ENCODE measurements at regions not wholly inside any gene's neighbourhood (a gene's known extent, or its start where the extent isn't known, plus 50 kb on each side); places are given as distances from the start of the nearest gene placed in this dataset.

DNA sequence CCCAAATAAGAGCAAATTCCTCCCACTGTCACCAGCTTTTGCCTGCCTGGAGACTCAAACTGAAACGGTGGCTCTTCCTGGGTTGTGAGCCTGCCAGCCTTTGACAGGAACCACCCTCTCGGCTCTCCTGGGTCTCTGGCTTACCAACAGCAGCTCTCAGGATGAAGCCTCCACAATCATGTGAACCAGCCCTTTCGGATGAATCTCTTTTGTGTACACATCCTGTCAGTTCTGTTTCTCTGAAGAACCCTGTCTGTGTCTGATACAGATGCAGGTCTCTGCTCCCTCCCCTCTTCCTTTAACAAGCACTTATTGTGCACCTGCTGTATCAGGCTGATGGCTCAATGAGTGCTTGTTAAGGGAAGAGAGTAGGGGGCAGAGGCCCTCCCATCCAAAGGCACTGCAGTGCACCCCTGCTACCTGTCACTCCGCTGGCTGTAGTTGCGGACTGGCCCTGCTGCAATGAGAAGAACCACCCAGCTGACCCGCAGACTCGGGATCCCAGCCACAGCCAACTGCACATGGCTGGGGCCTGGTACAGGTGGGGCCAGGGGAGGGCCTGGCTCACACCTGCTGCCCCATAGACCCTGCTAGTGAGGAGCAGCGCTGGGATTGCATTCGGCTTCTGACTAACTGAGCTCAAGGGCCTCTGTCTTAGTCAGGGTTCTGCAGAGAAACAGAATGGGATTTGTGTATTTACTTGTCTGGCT lies 120.1 kb upstream of the PMEPA1 start:
- POLR2A ChIA-PET (ENCODE audit: partially characterized antibody): no interaction called here
- H3K4ac ChIP-seq (replicated peaks; ENCODE audit: insufficient read length, low read depth, low read length): no peak overlapping the region

More for the DNA sequence above, 120.1 kb upstream of the PMEPA1 start:
- CTCF ChIA-PET (ENCODE audit: partially characterized antibody): interaction anchor here (1.5 kb wide), 1 partner anchor 174 kb away, joined by 3 read pairs; no protein-coding TSS in a partner anchor
- H3K9ac ChIP-seq (replicated peaks in 1 of 4; ENCODE audit: extremely low read depth in 1 of 4, low read depth in 3 of 4, low read length in 3 of 4): no peak overlapping the region
- H2BK15ac ChIP-seq (ENCODE audit: low read length): no peak overlapping the region
- H3K14ac ChIP-seq (ENCODE audit: insufficient read length): no peak overlapping the region
- H2BK12ac ChIP-seq (ENCODE audit: low read depth, low read length): no peak overlapping the region
- no peak overlapping the region for H2AFZ ChIP-seq (ENCODE audit: low read length)
- no peaks in the 10 kb centered on the region for H3K36me3 ChIP-seq (ENCODE audit: control insufficient read depth in 2 of 4, insufficient read depth in 4 of 4, low read length in 3 of 4)
- no peaks in the 10 kb centered on the region for H3K79me2 ChIP-seq (ENCODE audit: control insufficient read depth in 1 of 2, insufficient read depth in 2 of 2, low read length in 2 of 2)
- FAIRE-seq (no peak), DNase-seq (ENCODE audit: low read depth in 1 of 2, low spot score in 2 of 2) (no peak)
- WGBS, 2 experiments (ENCODE audit: extremely low coverage in 1 of 2, insufficient coverage in 1 of 2, insufficient read length in 1 of 2, insufficient replicate concordance in 2 of 2, low coverage in 1 of 2, low lambda C conversion rate in 2 of 2, missing lambda C conversion rate in 1 of 2): 89% methylated on average over 9 of the region's 9 CpGs; no CpG with 5 or more reads in 1 of the 2 experiments
- peaks cover 0 to 3% (median 0%) of the 10 kb centered on the region in 4 experiments; a peak in 1 of 7 replicates for H3K4me1 ChIP-seq (replicated peaks in 1 of 4; ENCODE audit: control insufficient read depth in 3 of 4, insufficient read depth in 4 of 4, low read length in 3 of 4)
- H2AK5ac ChIP-seq (ENCODE audit: low read depth, low read length): no peak overlapping the region
- H3K9me3 ChIP-seq (ENCODE audit: insufficient read depth in 2 of 2, low read depth in 1 of 2, low read length in 1 of 2): no peaks in the 10 kb centered on the region
- H3K27me3 ChIP-seq (replicated peaks in 1 of 4; ENCODE audit: control insufficient read depth in 3 of 4, extremely low read depth in 1 of 4, insufficient read depth in 3 of 4, low read length in 3 of 4): no peaks in the 10 kb centered on the region; a peak in 1 of 7 replicates
- H2BK5ac ChIP-seq (ENCODE audit: low read depth, low read length): no peak overlapping the region
- no peaks in the 10 kb centered on the region for H3K79me1 ChIP-seq (ENCODE audit: low read depth, low read length)
- no peak overlapping the region for H4K8ac ChIP-seq (ENCODE audit: extremely low read depth, insufficient read depth, low read length)
- TF ChIP-seq, protein P1, sequence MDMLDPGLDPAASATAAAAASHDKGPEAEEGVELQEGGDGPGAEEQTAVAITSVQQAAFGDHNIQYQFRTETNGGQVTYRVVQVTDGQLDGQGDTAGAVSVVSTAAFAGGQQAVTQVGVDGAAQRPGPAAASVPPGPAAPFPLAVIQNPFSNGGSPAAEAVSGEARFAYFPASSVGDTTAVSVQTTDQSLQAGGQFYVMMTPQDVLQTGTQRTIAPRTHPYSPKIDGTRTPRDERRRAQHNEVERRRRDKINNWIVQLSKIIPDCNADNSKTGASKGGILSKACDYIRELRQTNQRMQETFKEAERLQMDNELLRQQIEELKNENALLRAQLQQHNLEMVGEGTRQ (IDR thresholded peaks at IDR 0.05; ENCODE audit: low read length): no peak
- TF ChIP-seq ZNF274 (IDR thresholded peaks at IDR 0.05; ENCODE audit: borderline replicate concordance, extremely low read depth, low read length): no peak
- no peak for TF ChIP-seq SP1 (IDR thresholded peaks at IDR 0.05; ENCODE audit: low read depth, low read length)
- no peak for TF ChIP-seq FOSL1 (IDR thresholded peaks at IDR 0.05; ENCODE audit: insufficient read depth, low read depth, low read length)
- no peak for TF ChIP-seq CREB1 (IDR thresholded peaks at IDR 0.05)
- TF ChIP-seq TBP (IDR thresholded peaks at IDR 0.05; ENCODE audit: low read depth, low read length): no peak
- TF ChIP-seq KDM4A (IDR thresholded peaks at IDR 0.05; ENCODE audit: low read depth, low read length, severe bottlenecking): no peak
- no peak for TF ChIP-seq HDAC6 (IDR thresholded peaks at IDR 0.05; ENCODE audit: low read depth, low read length)
- no peak for TF ChIP-seq RAD21 (IDR thresholded peaks at IDR 0.05 in 1 of 2, conservative IDR thresholded peaks at IDR 0.05 in 1 of 2; ENCODE audit: low read depth in 2 of 2, low read length in 2 of 2)
- TF ChIP-seq SAP30 (IDR thresholded peaks at IDR 0.05; ENCODE audit: insufficient read depth, insufficient replicate concordance, low read length): no peak
- TF ChIP-seq, protein P2, sequence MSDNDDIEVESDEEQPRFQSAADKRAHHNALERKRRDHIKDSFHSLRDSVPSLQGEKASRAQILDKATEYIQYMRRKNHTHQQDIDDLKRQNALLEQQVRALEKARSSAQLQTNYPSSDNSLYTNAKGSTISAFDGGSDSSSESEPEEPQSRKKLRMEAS (IDR thresholded peaks at IDR 0.05): no peak
- TF ChIP-seq SP2 (IDR thresholded peaks at IDR 0.05; ENCODE audit: low read length): no peak
- no peak overlapping the region for H3K18ac ChIP-seq (ENCODE audit: extremely low read depth, low read length)
- no peak overlapping the region for H4K91ac ChIP-seq (replicated peaks; ENCODE audit: insufficient read length, low read length)
- H3K23ac ChIP-seq (ENCODE audit: insufficient read length): no peak overlapping the region
- no peaks in the 10 kb centered on the region for H3K23me2 ChIP-seq (ENCODE audit: low read depth, low read length)
- H3K56ac ChIP-seq (replicated peaks; ENCODE audit: insufficient read length, low read depth, low read length): no peak overlapping the region
- H4K5ac ChIP-seq (ENCODE audit: insufficient read length, low read depth, low read length): no peak overlapping the region
- H2BK20ac ChIP-seq (ENCODE audit: low read length): no peak overlapping the region
- H3K4me2 ChIP-seq (ENCODE audit: insufficient read depth in 1 of 2, low read depth in 2 of 2, low read length in 2 of 2): no peak overlapping the region
- no peak overlapping the region for H2BK120ac ChIP-seq (replicated peaks; ENCODE audit: low read depth, low read length)
- H3K4me3 ChIP-seq (ENCODE audit: extremely low read depth in 1 of 4, insufficient read depth in 2 of 4, low read depth in 3 of 4, low read length in 4 of 4): no peak overlapping the region
- H3K27ac ChIP-seq (ENCODE audit: low read depth, low read length): no peak overlapping the region
- no peaks in the 10 kb centered on the region for H4K20me1 ChIP-seq (replicated peaks in 1 of 2; ENCODE audit: control insufficient read depth in 1 of 2, insufficient read depth in 2 of 2, low read length in 2 of 2)

Data from H1 (cell line).